Nephron (organoid): ENCODE measurements at regions not wholly inside any gene's neighbourhood (a gene's known extent, or its start where the extent isn't known, plus 50 kb on each side); places are given as distances from the start of the nearest gene placed in this dataset.
A peak's percentile ranks its signal among the peaks of the same experiment; 100 is the strongest.

Experiments used
- H3K27ac Mint-ChIP-seq, 3 experiments: 2 replicates each; pipeline ENCODE4 v1.8.0; 2020; ENCODE audit warnings: mixed read lengths in 3 of 3, mild to moderate bottlenecking in 2 of 3, moderate library complexity in 1 of 3
- H3K27me3 Mint-ChIP-seq: 2 replicates; pipeline ENCODE4 v1.8.0; 2021; ENCODE audit warnings: low read depth, mild to moderate bottlenecking, moderate library complexity, mixed read lengths
- H3K36me3 Mint-ChIP-seq: 2 replicates; pipeline ENCODE4 v1.8.0; 2020; ENCODE audit warnings: low read depth, mixed read lengths
- H3K4me1 Mint-ChIP-seq: 2 replicates; pipeline ENCODE4 v1.8.0; 2020; ENCODE audit warnings: mixed read lengths
- H3K4me3 Mint-ChIP-seq, 3 experiments: 2 replicates each; pipeline ENCODE4 v1.8.0; 2020; ENCODE audit warnings: mild to moderate bottlenecking in 3 of 3, mixed read lengths in 3 of 3, moderate library complexity in 2 of 3
- H3K9me3 Mint-ChIP-seq: 2 replicates; pipeline ENCODE4 v1.8.0; 2020; ENCODE audit warnings: mixed read lengths
- CTCF ChIP-seq, 3 experiments: fragments of 200-600 bp; sonication (generic); IDR thresholded peaks; one replicate each; pipeline ENCODE4 v1.5.0; 2021; ENCODE audit warnings: antibody characterized with exemption in 3 of 3; ENCODE audit not compliant: unreplicated experiment in 3 of 3

- Mint-ChIP-seq H3K4me1 (peaks cover 50% of the 10 kb centered on the region), H3K9me3 (peaks cover under 1% of the 10 kb centered on the region), H3K36me3 (no peaks in the 10 kb centered on the region), H3K27ac (peak overlapping the region; percentile 61 to 78 (median 75)), H3K27me3 (peaks cover 33% of the 10 kb centered on the region), H3K4me3 (no peak overlapping the region)
- peak; percentile 82 to 92 (median 87) for TF ChIP-seq CTCF (IDR thresholded peaks at IDR 0.05; ENCODE audit: unreplicated experiment in 3 of 3)
Observed at GRCh38 chr11:128290106-128290840, 297.1 kb downstream of the ETS1 start.

- Mint-ChIP-seq H3K27ac (no peak overlapping the region), H3K27me3 (peaks cover 33% of the 10 kb centered on the region), H3K9me3 (no peaks in the 10 kb centered on the region), H3K4me3 (no peak overlapping the region), H3K4me1 (peaks cover 42% of the 10 kb centered on the region), H3K36me3 (no peaks in the 10 kb centered on the region)
- TF ChIP-seq CTCF (IDR thresholded peaks at IDR 0.05; ENCODE audit: unreplicated experiment in 3 of 3), result no peak
Observed at GRCh38 chr11:128289048-128289447, 298.3 kb downstream of the ETS1 start.

GRCh38 chr11:128288368-128288767 lies 299.0 kb downstream of the ETS1 start:
- peaks cover 35% of the 10 kb centered on the region for H3K4me1 Mint-ChIP-seq
- no peak for TF ChIP-seq CTCF (IDR thresholded peaks at IDR 0.05; ENCODE audit: unreplicated experiment in 3 of 3)
- H3K27ac Mint-ChIP-seq, result peak overlapping the region in 1 of 3 experiments; percentile 6
- H3K4me3 Mint-ChIP-seq, result no peak overlapping the region
- H3K27me3 Mint-ChIP-seq, result peaks cover 33% of the 10 kb centered on the region
- H3K36me3 Mint-ChIP-seq, result no peaks in the 10 kb centered on the region
- H3K9me3 Mint-ChIP-seq, result no peaks in the 10 kb centered on the region

GRCh38 chr11:128285321-128285720 lies 302.0 kb downstream of the ETS1 start:
- peaks cover 14% of the 10 kb centered on the region for H3K27me3 Mint-ChIP-seq
- peaks cover 10% of the 10 kb centered on the region for H3K4me1 Mint-ChIP-seq
- no peaks in the 10 kb centered on the region for H3K9me3 Mint-ChIP-seq
- no peak overlapping the region for H3K27ac Mint-ChIP-seq
- H3K36me3 Mint-ChIP-seq, result no peaks in the 10 kb centered on the region
- no peak for TF ChIP-seq CTCF (IDR thresholded peaks at IDR 0.05; ENCODE audit: unreplicated experiment in 3 of 3)
- H3K4me3 Mint-ChIP-seq, result no peak overlapping the region

- TF ChIP-seq CTCF (IDR thresholded peaks at IDR 0.05; ENCODE audit: unreplicated experiment in 3 of 3), result no peak
- H3K4me1 Mint-ChIP-seq, result peaks cover 10% of the 10 kb centered on the region
- H3K27me3 Mint-ChIP-seq, result peaks cover 14% of the 10 kb centered on the region
- no peaks in the 10 kb centered on the region for H3K9me3 Mint-ChIP-seq
- H3K27ac Mint-ChIP-seq, result no peak overlapping the region
- no peaks in the 10 kb centered on the region for H3K36me3 Mint-ChIP-seq
- no peak overlapping the region for H3K4me3 Mint-ChIP-seq
Observed at GRCh38 chr11:128284634-128285033, 302.7 kb downstream of the ETS1 start.

- no peak overlapping the region for H3K4me3 Mint-ChIP-seq
- peaks cover under 1% of the 10 kb centered on the region for H3K9me3 Mint-ChIP-seq
- no peaks in the 10 kb centered on the region for H3K36me3 Mint-ChIP-seq
- H3K4me1 Mint-ChIP-seq, result peaks cover 13% of the 10 kb centered on the region
- peaks cover 12% of the 10 kb centered on the region for H3K27me3 Mint-ChIP-seq
- TF ChIP-seq CTCF (IDR thresholded peaks at IDR 0.05; ENCODE audit: unreplicated experiment in 3 of 3), result no peak
- H3K27ac Mint-ChIP-seq, result peak overlapping the region in 2 of 3 experiments; percentile 46 to 75
Observed at GRCh38 chr11:128283451-128283850, 303.9 kb downstream of the ETS1 start.
